ENCODE measurements at regions not wholly inside any gene's neighbourhood (a gene's known extent, or its start where the extent isn't known, plus 50 kb on each side); places are given as distances from the start of the nearest gene placed in this dataset.

DNA sequence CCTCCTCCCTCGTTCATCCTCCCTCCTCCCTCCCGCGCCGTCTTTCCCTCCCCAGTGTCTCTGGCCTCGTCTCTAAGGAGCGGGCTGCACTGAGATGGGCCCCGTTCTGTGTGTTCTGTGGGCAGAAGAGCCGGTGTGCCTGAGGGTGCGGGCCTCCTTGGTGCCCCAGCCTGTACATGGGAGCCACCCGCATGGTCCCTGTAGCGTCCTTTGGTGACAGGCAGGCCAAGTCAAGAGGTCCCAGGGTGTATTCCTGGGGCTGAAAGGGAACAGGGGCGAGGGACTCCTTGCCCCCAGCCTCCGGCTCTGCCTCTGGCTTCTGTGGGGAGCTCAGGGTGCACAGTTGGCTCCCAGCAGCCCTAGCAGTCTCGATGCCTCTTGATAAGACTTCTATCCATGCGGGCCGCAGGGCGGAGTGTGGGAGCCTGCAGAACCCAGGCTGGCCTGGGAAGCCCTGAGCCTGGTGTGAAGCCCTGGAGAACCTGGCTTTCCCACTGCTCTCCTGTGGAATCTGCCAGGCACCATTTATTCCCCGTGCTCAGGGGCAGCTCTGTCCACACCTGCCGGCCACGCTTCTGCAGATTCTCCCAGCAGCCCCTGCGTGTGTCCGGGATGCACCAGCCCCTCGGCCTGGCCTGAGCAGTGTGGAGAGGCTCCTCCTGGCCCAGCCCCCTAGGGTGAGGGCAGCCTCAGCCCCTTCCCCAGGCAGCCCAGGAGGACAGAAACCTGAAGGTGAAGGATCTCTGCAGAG, 181.3 kb downstream of the KIF26A start:
- DNase-seq (ENCODE audit: low read depth): no peak
- TF ChIP-seq, protein P1, sequence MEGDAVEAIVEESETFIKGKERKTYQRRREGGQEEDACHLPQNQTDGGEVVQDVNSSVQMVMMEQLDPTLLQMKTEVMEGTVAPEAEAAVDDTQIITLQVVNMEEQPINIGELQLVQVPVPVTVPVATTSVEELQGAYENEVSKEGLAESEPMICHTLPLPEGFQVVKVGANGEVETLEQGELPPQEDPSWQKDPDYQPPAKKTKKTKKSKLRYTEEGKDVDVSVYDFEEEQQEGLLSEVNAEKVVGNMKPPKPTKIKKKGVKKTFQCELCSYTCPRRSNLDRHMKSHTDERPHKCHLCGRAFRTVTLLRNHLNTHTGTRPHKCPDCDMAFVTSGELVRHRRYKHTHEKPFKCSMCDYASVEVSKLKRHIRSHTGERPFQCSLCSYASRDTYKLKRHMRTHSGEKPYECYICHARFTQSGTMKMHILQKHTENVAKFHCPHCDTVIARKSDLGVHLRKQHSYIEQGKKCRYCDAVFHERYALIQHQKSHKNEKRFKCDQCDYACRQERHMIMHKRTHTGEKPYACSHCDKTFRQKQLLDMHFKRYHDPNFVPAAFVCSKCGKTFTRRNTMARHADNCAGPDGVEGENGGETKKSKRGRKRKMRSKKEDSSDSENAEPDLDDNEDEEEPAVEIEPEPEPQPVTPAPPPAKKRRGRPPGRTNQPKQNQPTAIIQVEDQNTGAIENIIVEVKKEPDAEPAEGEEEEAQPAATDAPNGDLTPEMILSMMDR (IDR thresholded peaks at IDR 0.05; ENCODE audit: insufficient read depth, low read depth, low read length, missing control alignments): no peak

DNA sequence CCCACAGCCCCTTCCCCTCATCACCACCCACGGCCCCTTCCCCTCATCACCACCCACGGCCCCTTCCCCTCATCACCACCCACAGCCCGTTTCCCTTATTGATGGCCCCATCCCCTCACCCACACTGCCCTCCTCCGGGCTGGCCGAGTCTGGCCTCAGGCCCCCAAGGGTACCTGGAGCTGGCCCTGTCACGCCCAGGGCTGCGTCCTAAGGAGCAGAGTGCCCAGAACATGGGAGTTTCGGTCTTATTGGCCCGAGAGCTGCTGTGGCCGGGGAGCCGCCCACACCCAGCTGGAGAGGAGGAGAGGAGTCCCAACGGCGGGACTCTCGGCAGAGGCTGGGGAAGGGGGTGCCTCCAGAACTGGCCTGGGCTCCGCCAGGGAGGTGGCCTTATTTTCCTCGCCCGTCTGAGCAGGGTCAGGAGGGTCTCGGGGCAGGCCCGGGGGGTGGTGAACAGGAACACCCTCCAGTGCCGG, 182.3 kb downstream of the KIF26A start:
- DNase-seq (ENCODE audit: low read depth): no peak
- no peak overlapping the region for H3K4me3 ChIP-seq (ENCODE audit: low read length)
- TF ChIP-seq, protein P1 (IDR thresholded peaks at IDR 0.05; ENCODE audit: insufficient read depth, low read depth, low read length, missing control alignments): no peak

More for the DNA sequence above, 181.3 kb downstream of the KIF26A start:
- H3K4me3 ChIP-seq (ENCODE audit: low read length): no peak overlapping the region

DNA sequence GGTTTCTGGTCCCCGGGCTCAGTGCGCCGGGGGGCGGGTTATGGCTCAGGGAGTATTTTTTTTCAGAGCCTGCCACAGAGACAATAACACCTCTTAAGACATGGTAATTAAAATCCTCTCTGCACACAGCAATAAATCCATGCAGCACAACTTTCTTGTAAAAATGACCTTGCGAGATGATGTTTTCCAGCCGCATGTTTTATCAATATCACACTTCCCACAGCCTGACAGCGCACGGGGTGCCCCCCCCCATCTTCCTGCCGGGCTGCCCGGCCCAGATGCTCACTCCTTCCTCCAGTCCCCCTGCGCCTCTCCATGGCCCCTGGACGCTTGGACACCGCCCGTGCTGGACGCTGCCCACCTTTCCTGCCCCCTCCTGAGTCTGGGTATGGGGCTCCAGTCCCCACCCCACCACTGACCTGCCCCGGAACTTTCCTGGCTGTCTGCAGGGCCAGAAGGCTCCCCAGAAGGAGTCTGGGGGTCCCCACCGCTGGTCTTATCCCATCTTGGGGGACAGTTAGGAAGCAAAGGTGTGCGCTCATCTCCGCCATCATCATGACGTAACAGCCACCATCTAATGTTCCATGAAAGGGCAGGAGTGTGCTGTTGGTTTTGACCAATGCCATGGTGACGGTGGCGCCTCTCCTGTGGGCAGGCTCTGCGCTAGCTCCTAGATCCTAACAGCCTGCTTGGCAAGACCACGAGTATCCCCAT, 182.9 kb downstream of the KIF26A start:
- TF ChIP-seq, protein P1 (IDR thresholded peaks at IDR 0.05; ENCODE audit: insufficient read depth, low read depth, low read length, missing control alignments): no peak
- no peak overlapping the region for H3K4me3 ChIP-seq (ENCODE audit: low read length)
- DNase-seq (ENCODE audit: low read depth): no peak

DNA sequence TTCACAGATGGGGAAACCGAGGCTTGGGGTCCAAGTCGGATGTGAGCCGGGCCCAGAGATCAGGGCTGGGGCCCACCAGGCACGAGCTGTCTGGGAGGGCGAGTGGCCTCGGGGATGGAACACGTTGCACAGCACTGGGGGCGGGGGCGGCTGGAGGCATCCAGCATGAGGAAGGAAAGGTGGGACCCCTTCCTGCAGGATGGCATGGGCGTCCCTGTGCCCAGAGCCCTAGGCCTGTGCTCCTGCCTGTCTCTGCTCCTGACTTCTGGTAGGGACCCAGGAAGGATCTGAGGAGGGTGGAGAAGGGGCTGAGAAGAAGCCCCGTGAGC, 183.4 kb downstream of the KIF26A start:
- no peak for DNase-seq (ENCODE audit: low read depth)
- TF ChIP-seq, protein P1 (IDR thresholded peaks at IDR 0.05; ENCODE audit: insufficient read depth, low read depth, low read length, missing control alignments): no peak
- no peak overlapping the region for H3K4me3 ChIP-seq (ENCODE audit: low read length)

DNA sequence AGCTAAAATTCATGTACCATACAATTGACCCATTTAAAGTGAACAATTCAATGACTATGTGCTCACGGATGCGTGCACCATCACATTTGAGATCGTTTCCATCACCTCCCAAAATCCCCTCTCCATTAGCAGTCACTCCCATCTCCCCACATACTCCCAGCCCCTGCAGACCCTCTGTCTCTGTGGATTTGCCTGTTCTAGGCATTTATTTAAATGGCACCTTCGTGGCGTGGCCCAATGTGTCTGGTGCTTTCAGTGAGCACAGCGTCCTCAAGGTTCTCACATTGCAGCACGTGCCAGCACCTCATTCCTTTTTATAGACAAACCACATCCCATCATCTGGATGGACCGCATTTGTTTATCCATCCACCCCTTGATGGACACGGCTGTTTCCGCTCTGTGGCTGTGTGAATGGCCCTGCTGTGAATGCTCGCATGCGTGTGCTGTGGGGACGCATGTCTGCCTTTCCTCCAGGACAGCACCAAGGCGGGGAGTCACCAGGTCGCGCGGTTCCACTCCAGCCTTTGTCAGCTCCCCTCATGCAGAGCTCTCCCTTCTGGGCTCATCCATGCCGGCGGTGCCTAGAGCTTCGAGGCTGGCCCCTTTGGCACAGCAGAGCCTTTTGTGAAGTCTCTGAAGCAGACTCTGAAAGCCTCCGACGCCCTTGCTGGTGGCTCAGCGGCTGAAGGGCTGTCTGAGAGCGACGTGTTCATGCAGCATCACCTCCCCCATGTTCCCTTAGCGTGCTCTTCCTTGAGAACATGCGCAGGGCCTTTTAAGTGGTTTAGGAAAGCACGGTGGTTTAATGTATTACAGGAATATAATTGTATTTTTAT, 184.4 kb downstream of the KIF26A start:
- DNase-seq (ENCODE audit: low read depth): no peak
- no peak overlapping the region for H3K4me3 ChIP-seq (ENCODE audit: low read length)
- TF ChIP-seq, protein P1 (IDR thresholded peaks at IDR 0.05; ENCODE audit: insufficient read depth, low read depth, low read length, missing control alignments): no peak

DNA sequence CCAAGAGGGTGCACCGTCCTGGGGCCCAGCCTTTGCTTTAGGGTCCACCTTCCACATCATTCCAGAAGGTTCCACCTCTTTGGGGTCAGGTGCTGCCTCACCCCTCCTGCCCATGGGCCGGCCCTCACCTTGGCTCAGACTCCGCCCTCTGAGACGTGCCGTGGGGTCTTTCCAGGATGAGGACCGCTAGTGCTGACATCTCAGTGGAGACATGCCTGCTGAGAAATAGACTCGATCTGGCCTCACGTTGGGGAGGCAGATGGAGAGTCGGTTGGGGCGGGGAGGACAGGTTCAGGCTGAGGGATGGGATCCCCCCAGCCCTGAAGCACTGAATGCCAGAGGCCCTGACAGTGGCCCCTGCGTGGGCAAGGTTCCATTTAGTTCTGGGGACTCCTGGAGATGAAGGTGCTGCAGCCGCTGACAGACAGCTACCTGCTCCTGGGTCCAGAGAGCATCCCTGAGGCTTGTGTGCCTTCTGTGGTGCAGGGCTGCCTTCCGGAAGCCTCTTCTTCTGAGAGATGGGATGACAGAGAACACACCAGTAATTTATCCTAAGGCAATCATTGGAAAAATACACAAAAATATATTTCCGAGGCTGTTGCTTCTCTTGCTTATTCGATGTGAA, 185.3 kb downstream of the KIF26A start:
- TF ChIP-seq, protein P1 (IDR thresholded peaks at IDR 0.05; ENCODE audit: insufficient read depth, low read depth, low read length, missing control alignments): no peak
- DNase-seq (ENCODE audit: low read depth): no peak
- no peak overlapping the region for H3K4me3 ChIP-seq (ENCODE audit: low read length)
